Kasumi-1 (cell line): ENCODE measurements at regions not wholly inside any gene's neighbourhood (a gene's known extent, or its start where the extent isn't known, plus 50 kb on each side); places are given as distances from the start of the nearest gene placed in this dataset.

ENCODE experiments used
- DNase-seq, 2 experiments: peaks; one replicate each; lab custom pipeline; 2025; lab: John Stamatoyannopoulos, UW

- no peak for DNase-seq
These were observed 189.7 kb downstream of the MIAT start for GRCh38 chr22:26847046-26847445.

GRCh38 chr22:26847816-26848215, 190.4 kb downstream of the MIAT start:
- no peak for DNase-seq

- DNase-seq = no peak
These were observed 191.0 kb downstream of the MIAT start for GRCh38 chr22:26848244-26848920.

GRCh38 chr22:26849575-26849974, 192.2 kb downstream of the MIAT start:
- no peak for DNase-seq

GRCh38 chr22:26851125-26851524, 193.7 kb downstream of the MIAT start:
- no peak for DNase-seq

- no peak for DNase-seq
These were observed 194.8 kb downstream of the MIAT start for GRCh38 chr22:26852176-26852575.

- DNase-seq = no peak
These were observed 195.7 kb downstream of the MIAT start for GRCh38 chr22:26853071-26853470.

- no peak for DNase-seq
These were observed 196.1 kb downstream of the MIAT start for GRCh38 chr22:26853495-26853894.

- no peak for DNase-seq
These were observed 199.8 kb downstream of the MIAT start for GRCh38 chr22:26857169-26857568.

- no peak for DNase-seq
These were observed 202.9 kb downstream of the MIAT start for GRCh38 chr22:26860301-26860700.

- no peak for DNase-seq
These were observed 207.6 kb downstream of the MIAT start for GRCh38 chr22:26865021-26865420.

- no peak for DNase-seq
These were observed 226.0 kb downstream of the MIAT start for GRCh38 chr22:26883393-26883792.

- DNase-seq = no peak
These were observed 227.5 kb downstream of the MIAT start for GRCh38 chr22:26884921-26885320.

GRCh38 chr22:26885441-26886261, 228.3 kb downstream of the MIAT start:
- DNase-seq = no peak

- DNase-seq = no peak
These were observed 230.1 kb downstream of the MIAT start for GRCh38 chr22:26887456-26887855.

GRCh38 chr22:26887916-26888315, 230.5 kb downstream of the MIAT start:
- DNase-seq = no peak

- no peak for DNase-seq
These were observed 231.5 kb downstream of the MIAT start for GRCh38 chr22:26888887-26889286.

- DNase-seq = no peak
These were observed 232.4 kb downstream of the MIAT start for GRCh38 chr22:26889802-26890201.

GRCh38 chr22:26890870-26891269, 233.5 kb downstream of the MIAT start:
- DNase-seq = no peak

GRCh38 chr22:26891429-26891828, 234.0 kb downstream of the MIAT start:
- no peak for DNase-seq

GRCh38 chr22:26892166-26893041, 235.0 kb downstream of the MIAT start:
- no peak for DNase-seq
